ENCODE measurements at regions not wholly inside any gene's neighbourhood (a gene's known extent, or its start where the extent isn't known, plus 50 kb on each side); places are given as distances from the start of the nearest gene placed in this dataset.
"Not testable (repeated sequence)": the region's sequence is repeated elsewhere in the genome, so short reads cannot be mapped to it uniquely, and the experiment has no call there.

DNA sequence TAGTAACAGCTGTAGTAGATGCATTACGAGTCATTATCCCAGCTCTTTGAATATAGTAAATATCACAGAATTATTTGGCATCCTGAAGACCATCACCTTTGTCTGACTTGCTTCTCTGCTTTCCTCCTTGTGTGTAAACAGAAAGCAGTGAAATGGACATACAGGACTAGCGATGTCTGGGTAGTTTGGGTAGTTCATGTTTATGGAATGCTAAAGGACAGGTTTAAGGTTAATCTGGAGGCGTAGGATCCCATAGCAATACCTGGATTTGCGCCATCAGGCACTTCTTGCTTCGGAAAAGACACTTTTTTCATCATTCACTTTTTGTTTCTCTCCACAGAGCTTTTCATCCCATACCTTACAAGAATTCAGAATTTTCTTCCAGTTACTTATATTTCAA is 232.2 kb downstream of the GPAT3 start:
- no peak for DNase-seq

DNA sequence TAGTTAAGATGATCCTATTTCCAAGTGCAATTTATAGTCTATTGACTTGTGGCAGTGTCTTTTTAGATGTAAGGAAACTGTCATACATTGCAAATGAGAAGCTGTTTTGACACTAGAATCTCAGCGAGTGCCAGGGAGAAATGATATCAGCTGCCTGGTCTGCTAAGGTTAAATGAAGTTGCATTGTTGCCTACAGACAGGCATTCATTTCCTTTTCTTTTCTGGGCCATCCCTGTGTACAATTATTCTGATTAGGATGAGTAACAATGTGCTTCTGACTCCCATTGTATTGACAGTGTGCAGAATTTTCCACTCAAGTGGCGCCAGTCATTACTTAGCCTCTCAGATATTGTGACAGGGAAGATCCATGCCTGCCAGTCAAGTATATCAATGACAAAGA is 231.2 kb downstream of the GPAT3 start:
- DNase-seq = no peak

GRCh38 chr4:83759611-83760010 is 223.7 kb downstream of the GPAT3 start:
- no peak for DNase-seq

DNA sequence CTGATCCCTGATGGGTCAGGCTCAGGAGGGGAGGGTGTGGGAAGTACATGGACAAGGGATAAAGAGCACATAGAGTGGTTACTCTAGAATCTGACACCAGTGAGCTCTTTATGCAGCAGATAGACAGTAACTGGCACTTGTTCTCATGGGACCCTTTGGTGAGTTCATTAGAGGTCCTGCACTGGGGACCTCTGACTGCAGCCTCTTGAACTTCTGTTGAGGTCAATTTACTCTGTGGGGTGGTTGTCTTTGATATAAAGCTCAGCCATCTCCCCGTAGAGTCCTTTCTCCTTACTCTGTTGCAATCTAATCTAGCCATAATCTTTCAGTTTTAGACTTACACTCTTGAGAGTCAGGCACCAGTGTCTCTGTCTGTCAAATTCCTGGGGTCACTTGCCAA is 222.4 kb downstream of the GPAT3 start:
- DNase-seq = no peak

DNA sequence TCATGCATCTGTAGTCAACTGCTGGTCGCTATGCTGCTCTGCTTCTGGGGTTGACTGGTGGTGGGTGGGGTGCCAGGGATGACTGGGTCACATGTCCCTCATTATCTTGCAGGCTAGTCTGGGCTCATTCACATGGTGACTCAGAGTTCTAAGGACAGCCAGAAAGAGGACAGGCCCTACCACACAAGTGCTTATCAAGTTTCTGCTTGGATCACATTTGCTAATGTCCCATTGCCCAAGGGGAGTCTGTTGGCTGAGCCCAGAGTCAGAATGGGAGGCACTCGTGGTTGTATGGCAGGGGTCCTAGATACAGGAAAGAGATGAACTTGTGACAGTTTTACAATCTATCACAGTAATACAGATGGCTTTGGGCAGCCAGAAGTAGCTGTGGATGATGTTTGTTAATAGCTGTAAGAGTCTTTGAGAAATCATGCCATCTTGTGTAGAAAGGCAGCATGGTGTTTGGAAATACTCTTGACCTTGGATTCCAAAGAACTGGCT is 221.3 kb downstream of the GPAT3 start:
- DNase-seq = no peak

DNA sequence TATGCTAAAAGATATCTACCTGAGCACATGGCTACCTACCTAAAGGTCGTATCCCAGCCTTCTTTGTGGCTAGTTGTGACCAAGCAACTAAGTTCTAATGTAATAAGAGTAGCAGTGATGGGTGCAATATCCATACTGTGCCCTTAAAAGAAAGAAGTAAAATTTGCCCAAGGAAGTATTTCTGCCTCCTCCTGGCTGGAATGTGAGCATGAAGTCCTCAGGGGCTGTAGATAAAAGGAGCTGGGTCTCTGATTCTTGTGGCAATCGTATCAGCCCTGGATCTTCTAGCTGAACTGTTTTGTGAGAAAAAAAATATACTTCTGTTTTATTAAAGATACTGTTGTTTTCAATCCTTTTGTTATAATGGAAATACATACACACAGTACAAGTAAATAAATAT is 217.4 kb downstream of the GPAT3 start:
- DNase-seq = no peak

DNA sequence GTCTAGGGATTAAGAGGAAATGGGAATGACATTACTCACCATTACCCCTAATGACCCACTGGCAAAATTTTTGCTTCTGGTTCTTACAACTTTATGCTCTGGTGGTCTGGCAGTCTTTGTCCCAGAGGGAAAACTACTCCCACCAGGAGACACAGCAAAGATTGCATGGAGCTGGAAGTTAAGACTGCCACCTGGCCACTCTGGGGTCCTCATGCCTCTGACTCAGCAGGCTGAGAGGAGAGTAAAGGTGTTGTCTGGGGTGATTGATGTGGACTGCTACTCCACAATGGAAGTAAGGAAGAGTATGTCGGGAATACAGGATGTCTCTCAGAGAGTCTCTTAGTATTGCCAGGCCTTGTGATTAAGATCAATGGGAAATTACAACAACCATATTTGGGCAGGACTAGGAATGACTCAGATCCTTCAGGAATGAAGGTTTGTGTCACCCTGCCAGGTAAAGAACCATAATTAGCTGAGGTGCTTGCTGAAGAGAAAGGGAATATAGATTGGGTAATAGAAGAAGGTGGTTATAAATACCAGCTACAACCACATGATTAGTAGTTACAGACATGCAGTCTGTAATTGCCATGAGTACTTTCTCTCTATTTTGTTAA is 215.5 kb downstream of the GPAT3 start:
- no peak for DNase-seq

DNA sequence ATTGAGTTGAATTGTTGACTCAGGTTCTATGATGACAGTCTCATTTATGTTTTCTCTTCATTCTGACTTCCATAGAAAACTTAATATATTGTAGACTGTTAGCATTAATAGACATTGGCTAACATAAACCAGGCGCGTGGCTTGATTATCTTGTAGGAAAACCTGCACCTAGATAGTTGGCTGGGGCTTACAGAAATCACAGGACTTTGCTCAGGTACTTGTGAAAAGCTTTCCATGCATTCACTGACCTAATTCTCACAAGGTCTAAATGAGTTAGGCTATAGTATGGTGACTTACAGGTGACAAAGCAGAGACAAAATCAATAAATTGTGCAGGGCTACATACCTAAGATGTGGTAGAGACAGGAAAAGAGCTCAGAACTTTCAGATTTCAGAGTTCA is 212.8 kb downstream of the GPAT3 start:
- DNase-seq = no peak

- no peak for DNase-seq
Measured at GRCh38 chr4:83738895-83739294, 203.0 kb downstream of the GPAT3 start.

DNA sequence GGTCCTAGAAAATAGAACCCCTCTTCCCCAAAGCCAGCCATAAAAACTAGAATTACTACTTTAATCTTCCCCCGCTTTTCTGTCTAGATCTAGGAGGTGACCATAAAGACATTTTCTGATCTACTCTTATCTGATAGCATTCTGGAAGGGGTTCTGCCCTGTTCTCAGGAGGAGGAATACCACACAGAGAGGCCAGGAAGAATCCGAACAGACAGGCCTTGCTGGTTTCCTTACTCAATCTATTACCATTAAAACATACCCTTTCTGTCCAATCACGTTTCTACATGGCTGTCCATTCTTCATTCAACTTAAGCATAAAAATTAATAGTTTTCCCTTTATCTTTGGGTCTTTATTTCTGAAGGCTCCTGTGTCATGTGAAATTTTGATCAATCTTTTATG is 198.7 kb downstream of the GPAT3 start:
- no peak for DNase-seq

- DNase-seq = no peak
Measured at GRCh38 chr4:83732114-83732635, 196.3 kb downstream of the GPAT3 start.

- DNase-seq = no peak
Measured at GRCh38 chr4:83731609-83732008, 195.7 kb downstream of the GPAT3 start.

DNA sequence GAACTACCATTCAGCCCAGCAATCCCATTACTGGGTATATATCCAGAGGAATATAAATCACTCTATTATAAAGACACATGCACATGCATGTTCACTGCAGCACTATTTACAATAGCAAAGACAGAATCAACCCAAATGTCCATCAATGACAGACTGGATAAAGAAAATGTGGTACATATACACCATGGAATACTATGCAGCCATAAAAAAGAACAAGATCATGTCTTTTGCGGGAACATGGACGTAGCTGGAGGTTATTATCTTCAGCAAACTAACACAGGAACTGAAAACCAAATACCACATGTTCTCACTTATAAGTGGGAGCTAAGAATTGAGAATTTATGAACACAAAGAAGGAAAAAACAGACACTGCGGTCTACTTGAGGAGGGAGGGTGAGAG is 195.1 kb downstream of the GPAT3 start:
- not testable (repeated sequence) for DNase-seq

DNA sequence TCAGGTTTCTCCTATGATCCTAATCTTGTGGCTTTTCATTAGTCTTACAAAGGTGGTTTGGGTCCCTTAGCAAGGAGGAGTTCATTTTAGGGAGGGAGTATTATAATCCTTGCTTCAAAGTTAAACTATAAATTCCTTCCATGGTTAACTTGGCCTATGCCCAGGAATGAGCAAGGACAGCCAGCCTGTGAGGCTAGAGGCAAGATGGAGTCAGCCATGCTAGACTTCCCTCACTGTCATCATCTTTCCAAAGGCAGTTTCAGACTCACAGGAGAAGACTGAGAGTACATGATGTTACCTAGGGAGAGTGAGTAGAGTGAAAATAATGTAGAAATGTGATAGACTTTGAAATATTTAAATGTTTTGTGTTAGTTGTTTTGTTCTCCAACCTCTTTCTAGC is 192.3 kb downstream of the GPAT3 start:
- DNase-seq = no peak

- DNase-seq = no peak
Measured at GRCh38 chr4:83725336-83726085, 189.6 kb downstream of the GPAT3 start.

DNA sequence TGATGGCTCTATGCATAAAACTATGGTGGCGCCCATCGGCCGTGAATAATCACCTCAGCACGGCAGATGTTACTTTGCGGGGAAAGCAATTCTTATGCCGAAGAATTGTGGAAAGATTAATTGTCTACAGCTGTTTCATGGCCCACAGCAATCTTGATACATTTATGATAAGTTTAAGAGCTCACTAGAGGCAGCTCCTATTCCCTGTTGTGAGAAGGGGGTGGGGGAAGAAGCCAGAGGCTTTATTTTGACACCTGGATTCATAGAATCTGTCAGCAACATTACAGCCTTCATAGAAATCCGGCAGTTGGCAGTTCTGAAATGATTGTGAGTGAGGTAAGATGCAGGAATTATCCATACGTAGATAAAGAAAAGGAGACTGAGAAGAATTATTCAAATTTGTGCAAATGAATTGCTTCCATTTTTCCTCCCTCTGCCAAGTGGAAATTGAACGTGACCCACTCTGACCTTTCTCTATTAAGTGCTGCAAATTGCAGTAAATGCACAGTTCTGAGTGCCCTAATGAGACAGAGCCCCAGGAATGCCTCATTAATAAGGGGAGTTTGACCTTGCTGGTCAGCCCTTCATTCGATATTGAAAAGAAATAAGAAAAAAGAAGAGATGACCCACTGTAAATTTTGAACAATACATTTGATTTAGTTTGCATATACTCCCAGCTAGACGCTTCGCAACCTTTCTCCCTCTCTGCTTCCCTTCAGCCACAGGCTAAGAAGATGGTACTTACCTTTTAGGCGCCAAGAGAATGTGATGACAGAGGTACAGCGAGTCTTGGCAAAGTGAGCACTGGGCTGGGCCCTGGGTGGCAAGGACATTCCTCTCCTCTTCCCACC is 188.8 kb downstream of the GPAT3 start:
- no peak for DNase-seq

DNA sequence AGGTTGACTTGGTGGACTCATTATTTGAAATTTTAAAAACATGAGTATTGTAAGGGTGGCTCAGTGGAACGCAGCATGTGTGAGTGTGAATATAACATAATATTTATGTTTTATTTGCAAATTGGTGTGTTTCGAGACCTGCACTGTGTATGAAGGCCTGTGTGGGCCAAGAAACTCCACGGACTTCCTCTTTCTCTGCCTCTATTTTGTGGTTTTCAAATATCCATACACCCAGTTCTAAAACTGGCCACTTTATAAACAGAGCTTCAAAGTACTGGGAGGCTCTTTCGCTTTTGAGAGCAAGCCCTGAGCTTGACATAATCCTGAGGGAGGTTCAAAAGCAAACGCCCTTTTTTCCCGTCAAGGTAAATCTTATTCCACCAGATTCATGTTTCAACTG is 187.7 kb downstream of the GPAT3 start:
- no peak for DNase-seq

DNA sequence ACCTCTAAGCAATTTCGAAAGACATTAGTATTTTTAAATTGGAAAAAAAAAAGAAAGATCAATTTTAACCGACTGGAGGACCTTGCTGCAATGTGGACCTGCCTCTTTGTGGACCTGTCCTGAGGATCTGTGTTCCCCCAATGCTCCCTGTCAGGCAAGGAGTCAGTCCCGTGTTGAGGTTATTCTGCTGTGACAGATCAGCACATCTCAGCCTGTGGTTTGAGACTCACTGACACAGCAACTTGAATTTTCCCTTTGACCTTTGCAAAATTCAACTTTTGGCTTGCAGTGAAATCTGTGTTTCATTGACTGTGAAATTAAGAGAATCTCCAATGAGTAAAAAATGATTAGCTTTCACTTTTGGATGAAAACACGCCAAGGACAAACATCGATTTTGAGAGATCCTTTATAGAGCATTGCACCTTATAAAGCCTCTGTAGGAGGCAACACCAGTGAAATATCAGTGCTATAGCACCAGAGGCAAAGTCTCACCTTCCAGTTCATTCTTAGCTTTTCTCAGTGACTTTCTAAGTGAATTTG is 186.9 kb downstream of the GPAT3 start:
- DNase-seq = no peak

DNA sequence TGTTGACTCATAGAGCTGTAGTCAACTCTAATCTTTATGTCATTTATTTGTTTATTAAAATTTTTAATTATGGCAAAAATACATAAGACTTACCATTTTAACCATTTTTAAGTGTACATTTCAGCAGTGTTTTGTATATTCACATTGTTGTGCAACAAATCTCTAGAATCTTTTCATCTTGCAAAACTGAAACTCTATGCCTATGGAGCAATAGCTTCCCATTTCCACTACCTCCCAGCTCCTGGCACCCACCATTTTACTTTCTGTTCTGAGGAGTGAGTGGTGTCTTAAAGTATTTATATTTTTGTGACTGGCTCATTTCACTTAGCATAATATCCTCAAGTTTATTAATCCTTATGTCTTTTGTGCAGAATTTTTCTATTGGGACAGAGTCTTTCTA is 181.0 kb downstream of the GPAT3 start:
- no peak for DNase-seq

DNA sequence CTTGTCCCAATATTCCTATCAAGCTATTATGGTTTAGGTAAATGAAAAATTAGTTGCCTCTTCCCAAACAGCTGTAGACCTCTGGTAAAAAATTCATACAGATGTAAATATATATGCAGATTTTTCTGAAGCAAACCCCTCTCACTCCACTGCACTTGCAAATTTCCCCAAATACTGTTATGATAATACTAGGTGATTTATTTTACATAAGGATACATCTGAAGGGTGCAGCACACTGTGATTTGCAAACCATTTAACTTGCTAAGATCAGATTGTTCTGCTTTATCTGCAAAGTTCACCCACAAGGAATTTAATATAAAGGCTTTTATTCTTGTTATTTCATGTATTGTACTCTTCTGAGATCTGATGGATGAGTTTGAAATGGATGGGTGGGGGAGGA is 177.0 kb downstream of the GPAT3 start:
- no peak for DNase-seq

DNA sequence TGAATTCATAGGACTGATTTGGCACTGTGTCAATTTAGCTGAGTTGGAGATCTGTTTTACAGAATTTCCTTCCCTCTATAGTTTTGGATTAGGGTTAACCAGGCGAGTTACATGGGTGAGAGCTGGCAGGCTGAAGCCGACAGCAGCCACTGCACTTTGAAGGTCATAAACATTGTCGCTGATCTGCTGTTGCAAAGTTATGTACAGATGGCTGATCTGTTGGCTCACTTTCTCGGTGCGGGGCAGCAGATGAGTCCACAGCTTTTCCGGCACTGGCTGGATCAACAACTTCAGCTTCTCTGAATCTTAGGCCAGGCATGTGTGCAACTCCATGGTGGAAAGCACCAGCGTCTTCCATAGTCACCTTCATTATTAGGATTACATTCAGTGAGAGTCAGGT is 173.7 kb downstream of the GPAT3 start:
- no peak for DNase-seq

GRCh38 chr4:83708500-83709175 is 172.7 kb downstream of the GPAT3 start:
- DNase-seq = no peak

Measured in fibroblast of skin of abdomen (primary cell).